Testis (tissue), 2 donors: ENCODE measurements at regions not wholly inside any gene's neighbourhood (a gene's known extent, or its start where the extent isn't known, plus 50 kb on each side); places are given as distances from the start of the nearest gene placed in this dataset.

ENCODE experiments used
- POLR2A ChIP-seq: fragments of 450-650 bp; IDR thresholded peaks from one replicate; pipeline ENCODE4 v1.6.1; 2017; ENCODE audit warnings: antibody characterized with exemption, mild to moderate bottlenecking, moderate library complexity
- TF ChIP-seq, protein P1 (sequence below), 3 experiments: fragments of 450-650 bp in 2 of 3; fragments of 200-600 bp in 1 of 3; sonication (generic) in 1 of 3; IDR thresholded peaks; one replicate each; pipeline ENCODE4 v1.5.1; 2016 to 2019; ENCODE audit warnings: antibody characterized with exemption in 3 of 3, mild to moderate bottlenecking in 2 of 3, moderate library complexity in 1 of 3

DNA sequence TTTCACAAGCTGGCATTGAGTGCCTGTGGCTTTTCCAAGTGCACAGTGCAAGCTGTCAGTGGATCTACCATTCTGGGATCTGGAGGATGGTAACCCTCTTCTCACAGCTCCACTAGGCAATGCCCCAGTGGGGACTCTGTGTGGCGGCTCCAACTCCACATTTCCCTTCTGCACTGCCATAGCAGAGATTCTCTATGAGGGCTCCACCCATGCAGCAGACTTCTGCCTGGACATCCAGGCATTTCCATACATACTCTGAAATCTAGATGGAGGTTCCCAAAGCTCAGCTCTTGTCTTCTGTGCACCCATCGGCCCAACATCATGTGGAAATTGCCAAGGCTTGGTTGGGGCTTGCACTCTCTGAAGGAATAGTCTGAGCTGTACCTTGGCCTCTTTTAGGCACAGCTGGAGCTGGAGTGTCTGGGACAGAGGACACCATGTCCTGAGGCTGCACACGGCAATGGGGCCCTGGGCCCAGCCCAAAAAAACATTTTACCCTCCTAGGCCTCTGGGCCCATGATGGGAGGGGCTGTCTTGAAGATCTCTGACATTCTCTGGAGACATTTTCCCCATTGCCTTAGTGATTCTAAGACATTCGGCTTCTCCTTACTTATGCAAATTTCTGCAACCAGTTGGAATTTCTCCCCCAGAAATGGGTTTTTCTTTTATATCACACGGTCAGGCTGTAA is 313.3 kb upstream of the SFSWAP start:
- TF ChIP-seq, protein P1, sequence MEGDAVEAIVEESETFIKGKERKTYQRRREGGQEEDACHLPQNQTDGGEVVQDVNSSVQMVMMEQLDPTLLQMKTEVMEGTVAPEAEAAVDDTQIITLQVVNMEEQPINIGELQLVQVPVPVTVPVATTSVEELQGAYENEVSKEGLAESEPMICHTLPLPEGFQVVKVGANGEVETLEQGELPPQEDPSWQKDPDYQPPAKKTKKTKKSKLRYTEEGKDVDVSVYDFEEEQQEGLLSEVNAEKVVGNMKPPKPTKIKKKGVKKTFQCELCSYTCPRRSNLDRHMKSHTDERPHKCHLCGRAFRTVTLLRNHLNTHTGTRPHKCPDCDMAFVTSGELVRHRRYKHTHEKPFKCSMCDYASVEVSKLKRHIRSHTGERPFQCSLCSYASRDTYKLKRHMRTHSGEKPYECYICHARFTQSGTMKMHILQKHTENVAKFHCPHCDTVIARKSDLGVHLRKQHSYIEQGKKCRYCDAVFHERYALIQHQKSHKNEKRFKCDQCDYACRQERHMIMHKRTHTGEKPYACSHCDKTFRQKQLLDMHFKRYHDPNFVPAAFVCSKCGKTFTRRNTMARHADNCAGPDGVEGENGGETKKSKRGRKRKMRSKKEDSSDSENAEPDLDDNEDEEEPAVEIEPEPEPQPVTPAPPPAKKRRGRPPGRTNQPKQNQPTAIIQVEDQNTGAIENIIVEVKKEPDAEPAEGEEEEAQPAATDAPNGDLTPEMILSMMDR (IDR thresholded peaks at IDR 0.05), result no peak
- no peak for TF ChIP-seq POLR2A
